ENCODE measurements at regions not wholly inside any gene's neighbourhood (a gene's known extent, or its start where the extent isn't known, plus 50 kb on each side); places are given as distances from the start of the nearest gene placed in this dataset.

DNA sequence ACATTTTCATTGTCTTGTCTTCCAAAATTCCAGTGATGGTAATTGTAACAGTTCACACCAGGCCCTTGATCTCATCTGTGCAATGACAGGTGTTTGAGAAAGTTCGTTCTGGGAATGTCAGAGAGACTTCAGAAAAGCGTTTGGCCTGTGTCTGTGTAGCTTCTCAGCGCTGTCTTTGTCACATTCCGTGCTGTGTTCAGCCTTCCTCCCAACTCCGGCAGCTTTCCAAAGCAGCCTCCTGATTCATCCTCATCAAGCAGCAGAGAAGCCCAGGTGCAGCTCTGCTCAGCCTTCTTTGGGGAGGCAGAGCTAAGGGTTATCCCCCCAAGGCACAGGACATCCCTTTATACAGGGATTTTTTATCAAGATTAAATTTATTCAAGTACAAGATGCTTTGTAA, 494.0 kb upstream of the SUCLG2 start:
- H3K36me3 ChIP-seq (ENCODE audit: control insufficient read depth in 4 of 4, insufficient read depth in 4 of 4, low read length in 4 of 4), result no peaks in the 10 kb centered on the region
- no peak for ATAC-seq (ENCODE audit: insufficient read depth, low FRiP score)
- TF ChIP-seq, protein P1, sequence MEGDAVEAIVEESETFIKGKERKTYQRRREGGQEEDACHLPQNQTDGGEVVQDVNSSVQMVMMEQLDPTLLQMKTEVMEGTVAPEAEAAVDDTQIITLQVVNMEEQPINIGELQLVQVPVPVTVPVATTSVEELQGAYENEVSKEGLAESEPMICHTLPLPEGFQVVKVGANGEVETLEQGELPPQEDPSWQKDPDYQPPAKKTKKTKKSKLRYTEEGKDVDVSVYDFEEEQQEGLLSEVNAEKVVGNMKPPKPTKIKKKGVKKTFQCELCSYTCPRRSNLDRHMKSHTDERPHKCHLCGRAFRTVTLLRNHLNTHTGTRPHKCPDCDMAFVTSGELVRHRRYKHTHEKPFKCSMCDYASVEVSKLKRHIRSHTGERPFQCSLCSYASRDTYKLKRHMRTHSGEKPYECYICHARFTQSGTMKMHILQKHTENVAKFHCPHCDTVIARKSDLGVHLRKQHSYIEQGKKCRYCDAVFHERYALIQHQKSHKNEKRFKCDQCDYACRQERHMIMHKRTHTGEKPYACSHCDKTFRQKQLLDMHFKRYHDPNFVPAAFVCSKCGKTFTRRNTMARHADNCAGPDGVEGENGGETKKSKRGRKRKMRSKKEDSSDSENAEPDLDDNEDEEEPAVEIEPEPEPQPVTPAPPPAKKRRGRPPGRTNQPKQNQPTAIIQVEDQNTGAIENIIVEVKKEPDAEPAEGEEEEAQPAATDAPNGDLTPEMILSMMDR (IDR thresholded peaks at IDR 0.05; ENCODE audit: control extremely low read depth, extremely low read depth), result no peak
- no peak overlapping the region for H3K4me3 ChIP-seq
- H3K9ac ChIP-seq (ENCODE audit: insufficient read depth in 1 of 2, low read length in 2 of 2), result no peak overlapping the region
- H3K9me3 ChIP-seq (ENCODE audit: control insufficient read depth in 4 of 4, insufficient read depth in 3 of 4, low read length in 3 of 4), result peaks cover 0 to 2% (median 0%) of the 10 kb centered on the region in 4 donors
- no peak overlapping the region for H3K27ac ChIP-seq (ENCODE audit: low read depth in 1 of 2, low read length in 1 of 2)
- H3K27me3 ChIP-seq (ENCODE audit: control insufficient read depth in 3 of 3, insufficient read depth in 3 of 3, low read length in 2 of 3), result no peaks in the 10 kb centered on the region
- no peak for DNase-seq
- WGBS, 2 donors, result 83 to 86% methylated on average over 5 of the region's 5 CpGs
- H3K4me1 ChIP-seq (ENCODE audit: control insufficient read depth in 5 of 5, insufficient read depth in 5 of 5, low read length in 5 of 5), result no peaks in the 10 kb centered on the region

DNA sequence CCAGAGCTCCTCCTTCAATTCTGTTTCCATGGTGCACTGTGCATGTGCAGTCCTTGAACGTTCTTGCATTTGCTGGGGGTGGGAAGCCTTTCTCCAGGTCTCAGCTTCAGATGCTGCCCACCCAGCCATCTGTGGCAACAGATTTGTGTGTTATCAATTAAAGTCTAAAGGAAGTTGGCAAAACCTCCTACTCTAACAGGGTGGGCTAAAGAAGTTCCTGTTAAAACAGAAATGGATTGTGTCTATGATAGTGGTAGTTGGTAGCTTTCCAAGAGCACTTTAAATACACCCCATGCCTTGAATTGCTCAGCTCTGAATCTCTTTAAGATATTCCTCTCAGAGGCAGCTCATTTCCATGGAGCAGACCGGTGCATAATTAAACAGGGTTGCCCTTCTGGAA, 488.0 kb upstream of the SUCLG2 start:
- 51 to 63% methylated on average over 2 of the region's 2 CpGs for WGBS, 2 donors
- DNase-seq (no peak), ATAC-seq (ENCODE audit: insufficient read depth, low FRiP score) (no peak)
- no peak overlapping the region for H3K27ac ChIP-seq (ENCODE audit: low read depth in 1 of 2, low read length in 1 of 2)
- H3K9me3 ChIP-seq (ENCODE audit: control insufficient read depth in 4 of 4, insufficient read depth in 3 of 4, low read length in 3 of 4), result peaks cover 0 to 2% (median under 1%) of the 10 kb centered on the region in 4 donors
- H3K36me3 ChIP-seq (ENCODE audit: control insufficient read depth in 4 of 4, insufficient read depth in 4 of 4, low read length in 4 of 4), result no peaks in the 10 kb centered on the region
- H3K9ac ChIP-seq (ENCODE audit: insufficient read depth in 1 of 2, low read length in 2 of 2), result no peak overlapping the region
- no peaks in the 10 kb centered on the region for H3K27me3 ChIP-seq (ENCODE audit: control insufficient read depth in 3 of 3, insufficient read depth in 3 of 3, low read length in 2 of 3)
- TF ChIP-seq, protein P1 (IDR thresholded peaks at IDR 0.05; ENCODE audit: control extremely low read depth, extremely low read depth), result no peak
- no peaks in the 10 kb centered on the region for H3K4me1 ChIP-seq (ENCODE audit: control insufficient read depth in 5 of 5, insufficient read depth in 5 of 5, low read length in 5 of 5)
- H3K4me3 ChIP-seq, result no peak overlapping the region

DNA sequence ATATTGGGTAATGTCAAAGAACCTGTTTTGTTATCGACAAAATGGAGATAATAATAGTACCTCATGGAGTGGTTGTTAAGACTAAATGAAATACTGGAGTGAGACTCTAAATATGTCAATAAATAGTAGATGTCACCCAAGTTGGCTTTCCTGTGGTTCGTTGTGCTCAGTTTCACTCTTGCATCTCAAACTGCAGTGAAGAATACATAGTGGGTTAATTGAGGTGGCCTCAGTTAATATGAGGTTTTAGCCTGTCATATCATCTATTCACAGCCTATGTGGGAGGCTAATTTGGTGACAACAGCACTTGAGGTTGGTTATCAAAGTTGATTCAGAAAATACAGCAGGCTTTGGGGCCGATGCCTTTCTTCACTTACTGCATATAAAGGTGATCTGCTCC, 485.5 kb upstream of the SUCLG2 start:
- ATAC-seq (ENCODE audit: insufficient read depth, low FRiP score) (no peak), DNase-seq (no peak)
- TF ChIP-seq, protein P1 (IDR thresholded peaks at IDR 0.05; ENCODE audit: control extremely low read depth, extremely low read depth), result no peak
- peaks cover 0 to 5% (median 0%) of the 10 kb centered on the region in 5 donors for H3K4me1 ChIP-seq (ENCODE audit: control insufficient read depth in 5 of 5, insufficient read depth in 5 of 5, low read length in 5 of 5)
- H3K9ac ChIP-seq (ENCODE audit: insufficient read depth in 1 of 2, low read length in 2 of 2), result no peak overlapping the region
- no peaks in the 10 kb centered on the region for H3K36me3 ChIP-seq (ENCODE audit: control insufficient read depth in 4 of 4, insufficient read depth in 4 of 4, low read length in 4 of 4)
- no peak overlapping the region for H3K27ac ChIP-seq (ENCODE audit: low read depth in 1 of 2, low read length in 1 of 2)
- H3K4me3 ChIP-seq, result no peak overlapping the region
- peaks cover 0 to 2% (median 0%) of the 10 kb centered on the region in 3 donors for H3K27me3 ChIP-seq (ENCODE audit: control insufficient read depth in 3 of 3, insufficient read depth in 3 of 3, low read length in 2 of 3)
- H3K9me3 ChIP-seq (ENCODE audit: control insufficient read depth in 4 of 4, insufficient read depth in 3 of 4, low read length in 3 of 4), result peaks cover 0 to 3% (median 0%) of the 10 kb centered on the region in 4 donors
- WGBS, 2 donors, result 84 to 86% methylated on average over 3 of the region's 3 CpGs

DNA sequence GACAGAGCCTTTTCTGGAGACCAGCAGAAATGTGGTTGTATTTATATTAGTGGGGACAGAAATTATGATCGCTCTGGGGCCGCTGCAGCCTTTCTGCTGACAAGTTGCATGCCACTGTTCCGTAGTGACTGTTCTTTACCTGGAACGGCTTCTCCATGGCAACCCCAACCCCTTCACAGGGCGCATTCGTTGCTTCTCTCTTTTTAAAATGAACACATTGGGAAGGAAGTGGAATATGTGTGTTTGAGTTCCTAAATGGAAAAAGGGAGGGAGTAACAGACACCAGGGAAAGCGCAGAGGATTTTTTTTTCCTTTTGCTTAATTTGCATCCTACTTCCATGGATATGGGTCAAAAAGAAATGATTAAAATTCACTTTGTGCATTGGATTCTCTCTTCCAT, 482.0 kb upstream of the SUCLG2 start:
- ATAC-seq (ENCODE audit: insufficient read depth, low FRiP score) (no peak), DNase-seq (no peak)
- Histone ChIP-seq H3K27me3 (ENCODE audit: control insufficient read depth in 3 of 3, insufficient read depth in 3 of 3, low read length in 2 of 3) (peaks cover 0 to 2% (median 0%) of the 10 kb centered on the region in 3 donors), H3K4me3 (no peak overlapping the region), H3K4me1 (ENCODE audit: control insufficient read depth in 5 of 5, insufficient read depth in 5 of 5, low read length in 5 of 5) (peaks cover 0 to 13% (median 0%) of the 10 kb centered on the region in 5 donors), H3K36me3 (ENCODE audit: control insufficient read depth in 4 of 4, insufficient read depth in 4 of 4, low read length in 4 of 4) (no peaks in the 10 kb centered on the region), H3K27ac (ENCODE audit: low read depth in 1 of 2, low read length in 1 of 2) (no peak overlapping the region), H3K9ac (ENCODE audit: insufficient read depth in 1 of 2, low read length in 2 of 2) (no peak overlapping the region), H3K9me3 (ENCODE audit: control insufficient read depth in 4 of 4, insufficient read depth in 3 of 4, low read length in 3 of 4) (peaks cover 0 to 3% (median 0%) of the 10 kb centered on the region in 4 donors)
- TF ChIP-seq, protein P1 (IDR thresholded peaks at IDR 0.05; ENCODE audit: control extremely low read depth, extremely low read depth), result no peak
- WGBS, 2 donors, result 55 to 62% methylated on average over 7 of the region's 7 CpGs
